ENCODE measurements at regions not wholly inside any gene's neighbourhood (a gene's known extent, or its start where the extent isn't known, plus 50 kb on each side); places are given as distances from the start of the nearest gene placed in this dataset.

DNA sequence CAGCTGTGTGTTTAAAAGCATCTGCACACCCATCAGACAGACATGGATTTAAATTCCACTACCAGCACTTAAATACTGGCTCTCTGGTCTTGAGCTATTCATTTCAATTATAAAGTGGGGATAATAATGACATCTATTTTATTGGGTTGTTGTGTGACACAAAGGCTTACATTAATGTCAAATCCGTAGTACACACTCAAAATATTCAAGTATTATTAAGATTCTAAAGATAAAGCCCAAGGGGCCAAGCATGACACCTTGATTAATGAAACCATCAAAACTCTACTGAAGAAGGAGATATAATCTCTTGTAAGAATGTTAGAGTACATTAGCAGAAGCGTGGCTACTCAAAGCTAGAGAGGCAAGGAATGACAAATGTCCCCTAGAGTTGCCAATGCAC, 743.0 kb downstream of the KCTD16 start:
- intact Hi-C loops (cut with micrococcal nuclease) (no loop called here), dilution Hi-C loops (cut with HindIII; ENCODE audit: low sequenced_read_pairs, unreplicated experiment) (no loop called here), in situ Hi-C loops (cut with MboI; ENCODE audit: low sequenced_read_pairs) (no loop called here)
- Histone ChIP-seq H3K18ac (ENCODE audit: low read depth, low read length) (no peak overlapping the region), H3K4me2 (ENCODE audit: low read depth, low read length) (no peak overlapping the region), H4K91ac (ENCODE audit: insufficient read depth, low read depth, low read length) (no peak overlapping the region), H3K4me1 (ENCODE audit: control insufficient read depth, insufficient read depth, low read length) (no peaks in the 10 kb centered on the region), H3K27ac (ENCODE audit: insufficient read depth, low read length) (no peak overlapping the region), H2AFZ (replicated peaks; ENCODE audit: low read length, poor library complexity) (no peak overlapping the region), H2AK5ac (ENCODE audit: low read depth, low read length) (no peak overlapping the region), H3K56ac (ENCODE audit: extremely low read depth, insufficient read depth, low read length) (no peak overlapping the region), H2BK5ac (ENCODE audit: low read depth, low read length, poor library complexity, severe bottlenecking) (no peak overlapping the region), H3K9ac (ENCODE audit: low read depth, low read length) (no peak overlapping the region), H4K5ac (ENCODE audit: low read depth, low read length) (no peak overlapping the region), H3K23ac (ENCODE audit: low read depth, low read length) (no peak overlapping the region), H3K4me3 (ENCODE audit: insufficient read depth, low read depth, low read length) (no peak overlapping the region), H3K27me3 (ENCODE audit: control insufficient read depth, insufficient read depth, low read length) (no peaks in the 10 kb centered on the region), H3K4ac (ENCODE audit: low read depth, low read length) (no peak overlapping the region), H2BK120ac (ENCODE audit: low read depth, low read length) (no peak overlapping the region), H3K9me3 (ENCODE audit: control insufficient read depth, insufficient read depth, low read length) (no peaks in the 10 kb centered on the region), H3K36me3 (ENCODE audit: control insufficient read depth, insufficient read depth, low read length) (no peaks in the 10 kb centered on the region), H2BK15ac (ENCODE audit: low read depth, low read length) (no peak overlapping the region), H4K20me1 (ENCODE audit: insufficient read depth, low read length) (no peaks in the 10 kb centered on the region), H3K14ac (replicated peaks; ENCODE audit: low read depth, low read length) (no peak overlapping the region), H3K9me1 (ENCODE audit: insufficient read depth, low read length) (no peaks in the 10 kb centered on the region), H3K79me1 (ENCODE audit: low read depth in 1 of 2, low read length in 2 of 2) (no peaks in the 10 kb centered on the region), H2BK20ac (ENCODE audit: low read depth, low read length) (no peak overlapping the region), H4K8ac (ENCODE audit: low read depth in 2 of 2, low read length in 2 of 2) (no peak overlapping the region), H2AK9ac (replicated peaks; ENCODE audit: low read depth, low read length, poor library complexity) (no peak overlapping the region)
- DNase-seq (no peak), ATAC-seq (ENCODE audit: low read depth) (no peak)
- POLR2A ChIA-PET (ENCODE audit: unreplicated experiment): no interaction called here
- TF ChIP-seq POLR2A (IDR thresholded peaks at IDR 0.05; ENCODE audit: low read depth, low read length) (no peak), SMC3 (IDR thresholded peaks at IDR 0.05; ENCODE audit: low read depth, low read length) (no peak), MAFK (IDR thresholded peaks at IDR 0.05; ENCODE audit: low read depth, low read length) (no peak), NFE2L2 (IDR thresholded peaks at IDR 0.05; ENCODE audit: low read depth, low read length) (no peak), RCOR1 (IDR thresholded peaks at IDR 0.05; ENCODE audit: insufficient replicate concordance, low read length) (no peak), BHLHE40 (IDR thresholded peaks at IDR 0.05; ENCODE audit: low read depth, low read length) (no peak)
- BruUV-seq (replicated peaks): no TSS peak
- no CpG with 5 or more reads among the region's 2 CpGs for WGBS, 2 experiments (ENCODE audit: extremely low coverage in 2 of 2, insufficient read length in 1 of 2)
- CTCF ChIA-PET: no interaction called here

Data from IMR-90 (cell line).